K562 (cell line): ENCODE measurements at regions not wholly inside any gene's neighbourhood (a gene's known extent, or its start where the extent isn't known, plus 50 kb on each side); places are given as distances from the start of the nearest gene placed in this dataset.

Source experiments
- ATAC-seq: fragments of 200-7000 bp; cut with Tn5 transposase; 3 replicates; pipeline ENCODE4 v1.9.1; 2020; ENCODE audit warnings: moderate library complexity
- BruUV-seq: library from RNA; stranded (reverse); fragments of 400-500 nt; replicated peaks from 2 replicates; lab custom pipeline; 2021; lab: Mats Ljungman, UMichigan
- CTCF ChIA-PET: fragments of 300-600 bp; formaldehyde crosslinking; extraction: SDS; loops from one replicate; lab custom pipeline; 2021; ENCODE audit warnings: low intra/inter-chr PET ratio; lab: Yijun Ruan, JAX
- POLR2A ChIA-PET: fragments of 300-600, 350-650 bp; sonication (Branson Sonifier 250); formaldehyde crosslinking; extraction: SDS; loops from one replicate; lab custom pipeline; 2021; ENCODE audit warnings: antibody characterized with exemption, inconsistent platforms; lab: Yijun Ruan, JAX
- DNase-seq, 4 experiments: peaks; one replicate each; pipeline versions ENCODE4 v3.0.0 to v3.0.0-alpha.2; 2011 to 2018; ENCODE audit warnings: low spot score in 3 of 4, mixed read lengths in 3 of 4; ENCODE audit errors: extremely low read depth in 1 of 4
- FAIRE-seq: peaks from 2 replicates; lab custom pipeline; 2011; peaks lifted over from hg19 to GRCh38; lab: Jason Lieb, UNC
- H2AFZ ChIP-seq: 2 replicates; pipeline ENCODE4 v1.6.0; 2011; ENCODE audit warnings: low read depth, low read length, control low read depth, inconsistent platforms
- H3K27ac ChIP-seq: fragments of 200-600 bp; 3 replicates; pipeline ENCODE4 v1.8.0; 2011; ENCODE audit warnings: low read depth, mild to moderate bottlenecking, control low read depth, inconsistent platforms, low read length, moderate library complexity, mixed read lengths; ENCODE audit errors: extremely low read depth
- H3K27me3 ChIP-seq, 2 experiments: fragments of 300-600 bp in 1 of 2; 2 replicates in 1 of 2; 3 replicates in 1 of 2; pipeline versions ENCODE4 v1.6.0 to v1.8.0; 2011; ENCODE audit warnings: inconsistent platforms in 2 of 2, low read length in 2 of 2, mild to moderate bottlenecking in 1 of 2, mixed read lengths in 1 of 2, moderate library complexity in 1 of 2; ENCODE audit not compliant: control insufficient read depth in 2 of 2, insufficient read depth in 2 of 2
- H3K36me3 ChIP-seq: fragments of 300-600 bp; 3 replicates; pipeline ENCODE4 v1.8.0; 2011; ENCODE audit warnings: mild to moderate bottlenecking, low read length, inconsistent platforms; ENCODE audit not compliant: control insufficient read depth, insufficient read depth
- H3K4me1 ChIP-seq, 2 experiments: fragments of 200-600 bp in 1 of 2; replicated peaks in 1 of 2; 2 replicates in 1 of 2; 3 replicates in 1 of 2; pipeline versions ENCODE4 v1.5.1 to v1.8.0; 2011; ENCODE audit warnings: inconsistent platforms in 2 of 2, low read length in 2 of 2, mild to moderate bottlenecking in 1 of 2, mixed read lengths in 1 of 2, moderate library complexity in 1 of 2; ENCODE audit not compliant: control insufficient read depth in 2 of 2, insufficient read depth in 2 of 2
- H3K4me2 ChIP-seq: 2 replicates; pipeline ENCODE4 v1.6.1; 2011; ENCODE audit warnings: low read length, control low read depth, inconsistent platforms, mixed read lengths; ENCODE audit not compliant: insufficient read depth
- H3K4me3 ChIP-seq: fragments of 200-600 bp; sonication (generic), shearing (Covaris generic); 2 replicates; pipeline ENCODE4 v1.5.1; 2016; ENCODE audit warnings: control low read depth, inconsistent platforms
- H3K79me2 ChIP-seq: fragments of 200-600 bp; 3 replicates; pipeline ENCODE4 v1.8.0; 2011; ENCODE audit warnings: low read length, inconsistent platforms; ENCODE audit not compliant: control insufficient read depth, insufficient read depth
- H3K9ac ChIP-seq, 2 experiments: 2 replicates each; pipeline versions ENCODE4 v1.6.0 to v1.6.1; 2011; ENCODE audit warnings: low read depth in 2 of 2, low read length in 2 of 2, control low read depth in 1 of 2, inconsistent platforms in 1 of 2, mild to moderate bottlenecking in 1 of 2, mixed read lengths in 1 of 2; ENCODE audit not compliant: insufficient read depth in 1 of 2
- H3K9me1 ChIP-seq: one replicate; pipeline ENCODE4 v1.6.0; 2011; ENCODE audit warnings: inconsistent platforms, mild to moderate bottlenecking, low read length, moderate library complexity; ENCODE audit not compliant: control insufficient read depth, insufficient read depth
- H3K9me3 ChIP-seq: replicated peaks from 2 replicates; pipeline ENCODE4 v1.5.1; 2011; ENCODE audit warnings: low read depth, low read length, inconsistent platforms; ENCODE audit not compliant: control insufficient read depth, insufficient read depth
- H4K20me1 ChIP-seq: replicated peaks from 2 replicates; pipeline ENCODE4 v1.6.1; 2011; ENCODE audit warnings: low read length, inconsistent platforms, mixed read lengths; ENCODE audit not compliant: control insufficient read depth, insufficient read depth
- FOXP4 ChIP-seq: sonication (generic); formaldehyde crosslinking; IDR thresholded peaks from 2 replicates; pipeline ENCODE4 v1.8.0; 2022; ENCODE audit warnings: mild to moderate bottlenecking, missing genetic modification reagents, borderline replicate concordance
- MXI1 ChIP-seq: IDR thresholded peaks from 2 replicates; pipeline ENCODE4 v1.6.1; 2011; ENCODE audit warnings: low read depth, mild to moderate bottlenecking, improper control_type of control experiment, low read length
- PHB ChIP-seq: fragments of 250-450 bp; sonication (Bioruptor Pico); IDR thresholded peaks from 2 replicates; pipeline ENCODE4 v1.5.0; 2021
- PTRF ChIP-seq: fragments of 450-650 bp; IDR thresholded peaks from 2 replicates; pipeline ENCODE4 v1.6.1; 2016; ENCODE audit warnings: mild to moderate bottlenecking, missing genetic modification characterization, missing compliant biosample characterization
- RFX5 ChIP-seq: IDR thresholded peaks from 2 replicates; pipeline ENCODE4 v1.6.1; 2011; ENCODE audit warnings: low read depth, mild to moderate bottlenecking, improper control_type of control experiment, low read length
- TGIF2 ChIP-seq: sonication (generic); formaldehyde crosslinking; IDR thresholded peaks from 2 replicates; pipeline ENCODE4 v1.8.1; 2022; ENCODE audit warnings: mild to moderate bottlenecking, missing genetic modification reagents, moderate library complexity
- TRIM24 ChIP-seq, 2 experiments: fragments of 450-650 bp; IDR thresholded peaks; 2 replicates each; pipeline ENCODE4 v1.6.1; 2016
- WGBS: fragments of 100-300 bp; shearing (Covaris generic); methylation state at CpG from one replicate; pipeline ENCODE4 v1.1.6; 2016; ENCODE audit warnings: low coverage, mixed read lengths; ENCODE audit not compliant: insufficient coverage; ENCODE audit errors: missing lambda C conversion rate; 5-methylcytosine and 5-hydroxymethylcytosine counted together
- in situ Hi-C: fragments of 300-500 bp; cut with MboI; formaldehyde crosslinking; loops from 4 replicates; pipeline ENCODE4 v1.15.0; 2018; ENCODE audit warnings: inconsistent platforms, mixed read lengths
- intact Hi-C: fragments of 100-400 bp; cut with micrococcal nuclease; formaldehyde crosslinking; loops from 2 replicates; pipeline ENCODE4 v1.14.2; 2022

DNA sequence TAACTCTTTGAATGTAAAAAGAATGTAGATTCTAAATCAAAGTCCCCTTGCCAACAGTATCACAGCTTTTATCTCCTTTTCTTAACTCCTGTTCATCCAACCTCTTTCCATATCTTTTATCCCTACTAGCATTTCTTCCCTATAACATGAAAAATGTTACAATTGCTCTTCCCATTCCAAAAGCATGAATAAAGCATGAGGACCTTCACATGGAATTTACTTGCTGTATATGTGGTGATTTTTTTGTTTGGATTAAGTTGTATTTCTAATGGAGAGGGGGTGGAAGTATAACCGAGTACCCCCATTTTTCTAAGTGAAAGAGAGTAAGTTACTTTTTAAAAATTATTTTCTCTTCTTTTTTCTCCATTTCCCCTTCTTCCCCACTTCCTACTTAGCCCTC, 94.9 kb upstream of the RBBP8 start:
- POLR2A ChIA-PET: no interaction called here

More for the DNA sequence above, 94.9 kb upstream of the RBBP8 start:
- ATAC-seq: no peak
- in situ Hi-C loops: no loop called here
- no peaks in the 10 kb centered on the region for H3K9me3 ChIP-seq
- H3K27me3 ChIP-seq: no peaks in the 10 kb centered on the region
- H3K4me1 ChIP-seq: no peaks in the 10 kb centered on the region
- WGBS: 0% methylated on average over 1 of the region's 1 CpG
- H3K27ac ChIP-seq: no peak overlapping the region
- H3K4me3 ChIP-seq: no peak overlapping the region
- H3K36me3 ChIP-seq: no peaks in the 10 kb centered on the region
- no peaks in the 10 kb centered on the region for H3K79me2 ChIP-seq
- H4K20me1 ChIP-seq: no peaks in the 10 kb centered on the region
- TF ChIP-seq FOXP4 (no peak), RFX5 (no peak), PTRF (no peak), TRIM24 (IDR thresholded peaks at IDR 0.05) (no peak), TGIF2 (no peak), PHB (no peak), MXI1 (no peak)
- TF ChIP-seq, all 486 proteins: peak for 0
- no peak overlapping the region for H2AFZ ChIP-seq
- FAIRE-seq (no peak), DNase-seq (no peak)
- no peaks in the 10 kb centered on the region for H3K9me1 ChIP-seq
- CTCF ChIA-PET: no interaction called here
- intact Hi-C loops: no loop called here
- BruUV-seq: no TSS peak
- no peak overlapping the region for H3K4me2 ChIP-seq
- no peak overlapping the region for H3K9ac ChIP-seq
